Activated CD8-positive, alpha-beta memory T cell treated with anti-CD3 and anti-CD28 coated beads, Interleukin-2, amount 50 U/mL, for 4 hours (primary cell): ENCODE measurements at regions not wholly inside any gene's neighbourhood (a gene's known extent, or its start where the extent isn't known, plus 50 kb on each side); places are given as distances from the start of the nearest gene placed in this dataset.
"Not testable (repeated sequence)": the region's sequence is repeated elsewhere in the genome, so short reads cannot be mapped to it uniquely, and the experiment has no call there.

Experiments
- DNase-seq: peaks from one replicate; pipeline ENCODE4 v3.0.0-alpha.2; 2020

- DNase-seq = no peak
Observed at GRCh38 chr15:92705764-92706163, 50.2 kb upstream of the FAM174B start.

DNA sequence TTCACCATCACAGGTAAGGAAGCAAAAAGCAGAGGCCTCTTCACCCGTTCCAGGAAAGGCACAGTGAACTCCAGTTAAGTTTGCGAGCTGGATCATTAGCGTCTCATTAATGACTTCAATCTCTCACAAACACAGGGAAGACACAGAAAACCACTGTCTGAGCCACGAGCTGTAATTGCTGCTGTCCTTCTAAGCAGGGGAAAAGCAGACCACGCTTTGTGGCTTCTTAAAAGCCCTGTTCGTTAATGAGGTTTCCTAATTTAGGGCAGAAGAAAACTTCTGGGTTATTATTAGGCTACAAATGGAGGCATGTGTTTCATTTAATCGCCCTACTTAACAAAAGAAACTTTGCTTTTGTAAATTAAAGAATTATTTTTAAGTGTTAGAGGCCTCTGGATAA is 50.6 kb upstream of the FAM174B start:
- DNase-seq = no peak

DNA sequence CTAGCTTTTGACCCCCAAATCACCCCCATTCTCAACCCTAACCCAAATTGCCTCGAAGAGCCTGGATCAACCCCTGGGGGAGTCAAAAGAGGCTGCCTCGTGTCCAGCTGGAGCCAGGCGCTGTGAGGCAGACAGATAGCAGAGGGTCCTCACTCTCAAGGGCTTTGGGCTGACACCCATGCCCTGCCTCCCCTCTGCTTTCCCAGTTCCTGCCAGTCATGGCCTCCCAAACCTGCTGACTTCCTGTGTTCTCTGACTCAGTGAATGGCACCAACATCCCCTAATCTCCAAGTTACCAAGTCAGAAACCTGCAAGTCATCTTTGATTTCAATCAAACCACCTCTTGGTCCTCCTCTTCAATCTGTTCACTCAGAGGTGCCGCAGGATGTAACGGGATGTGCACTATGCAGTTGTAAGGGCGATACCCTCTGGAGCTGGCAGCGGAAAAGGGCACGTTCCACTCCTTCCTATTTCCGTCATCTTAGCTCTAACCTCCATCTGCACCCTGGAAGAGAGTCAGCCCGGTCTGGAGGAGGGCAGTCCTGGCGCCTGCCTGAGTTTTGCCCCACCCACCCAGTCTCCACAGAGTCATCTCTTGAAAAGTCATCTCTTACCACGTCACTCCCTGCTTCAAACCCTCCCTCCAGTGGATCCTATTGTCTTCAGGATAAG is 52.4 kb upstream of the FAM174B start:
- no peak for DNase-seq

GRCh38 chr15:92708635-92709034 is 53.1 kb upstream of the FAM174B start:
- no peak for DNase-seq

DNA sequence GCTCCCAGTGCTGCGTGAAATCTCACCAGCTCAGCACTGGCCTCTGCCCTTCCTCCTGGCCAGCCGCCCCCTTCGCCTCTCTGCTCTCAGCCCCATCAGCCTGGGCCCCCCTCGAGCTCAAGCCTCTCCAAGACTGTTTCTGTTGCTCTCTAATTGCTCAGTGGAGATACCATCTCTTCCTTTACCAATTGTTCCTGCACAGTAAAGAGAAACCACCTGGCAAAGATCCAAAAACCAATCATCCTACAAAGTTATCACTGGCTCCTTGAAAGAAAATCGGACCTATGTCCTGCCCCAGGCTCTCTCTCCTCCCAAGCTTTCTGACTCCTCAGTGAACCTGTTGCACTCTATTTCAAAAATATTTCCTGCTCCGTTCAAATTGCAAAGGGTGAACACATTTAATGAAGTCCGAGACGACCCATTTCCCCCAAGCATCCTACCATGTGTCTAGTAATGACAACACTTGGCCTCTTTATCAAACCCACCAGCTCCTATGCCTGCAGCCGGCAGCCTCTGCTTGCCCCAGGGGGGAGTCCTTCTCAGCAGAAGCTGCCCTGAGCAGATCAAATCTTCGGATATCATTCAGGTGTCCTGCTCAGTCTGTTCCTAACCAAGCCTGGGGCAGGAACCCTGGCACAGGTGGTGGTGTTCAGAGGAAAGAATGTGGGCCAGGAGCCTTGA is 53.7 kb upstream of the FAM174B start:
- DNase-seq = no peak

- no peak for DNase-seq
Observed at GRCh38 chr15:92711457-92711831, 55.9 kb upstream of the FAM174B start.

DNA sequence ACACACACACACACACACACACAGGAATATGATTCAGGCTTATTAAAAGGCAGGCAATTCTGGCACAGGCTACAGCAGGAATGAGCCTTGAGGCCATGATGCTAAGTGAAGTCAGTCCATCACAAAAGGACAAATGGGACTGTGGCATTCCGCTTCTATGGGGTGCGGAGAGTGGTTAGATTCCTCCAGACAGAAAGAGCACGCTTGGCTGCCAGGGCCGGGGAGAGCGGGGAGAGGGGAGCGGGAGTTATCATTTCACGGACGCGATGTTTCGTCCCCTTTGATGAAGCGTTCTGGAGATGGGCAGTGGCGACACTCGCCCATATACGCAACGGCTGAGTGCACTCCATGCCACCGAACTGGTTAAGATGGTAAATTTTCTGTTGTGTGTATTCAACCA is 58.5 kb upstream of the FAM174B start:
- no peak for DNase-seq

GRCh38 chr15:92714477-92715401 is 59.2 kb upstream of the FAM174B start:
- peak; percentile 76 for DNase-seq

- DNase-seq = no peak
Observed at GRCh38 chr15:92715758-92716157, 60.2 kb upstream of the FAM174B start.

- DNase-seq = no peak
Observed at GRCh38 chr15:92719021-92719420, 63.4 kb upstream of the FAM174B start.

- DNase-seq = no peak
Observed at GRCh38 chr15:92724144-92724543, 68.6 kb upstream of the FAM174B start.

- DNase-seq = no peak
Observed at GRCh38 chr15:92725171-92725570, 69.6 kb upstream of the FAM174B start.

GRCh38 chr15:92728266-92728665 is 72.7 kb upstream of the FAM174B start:
- DNase-seq = no peak

DNA sequence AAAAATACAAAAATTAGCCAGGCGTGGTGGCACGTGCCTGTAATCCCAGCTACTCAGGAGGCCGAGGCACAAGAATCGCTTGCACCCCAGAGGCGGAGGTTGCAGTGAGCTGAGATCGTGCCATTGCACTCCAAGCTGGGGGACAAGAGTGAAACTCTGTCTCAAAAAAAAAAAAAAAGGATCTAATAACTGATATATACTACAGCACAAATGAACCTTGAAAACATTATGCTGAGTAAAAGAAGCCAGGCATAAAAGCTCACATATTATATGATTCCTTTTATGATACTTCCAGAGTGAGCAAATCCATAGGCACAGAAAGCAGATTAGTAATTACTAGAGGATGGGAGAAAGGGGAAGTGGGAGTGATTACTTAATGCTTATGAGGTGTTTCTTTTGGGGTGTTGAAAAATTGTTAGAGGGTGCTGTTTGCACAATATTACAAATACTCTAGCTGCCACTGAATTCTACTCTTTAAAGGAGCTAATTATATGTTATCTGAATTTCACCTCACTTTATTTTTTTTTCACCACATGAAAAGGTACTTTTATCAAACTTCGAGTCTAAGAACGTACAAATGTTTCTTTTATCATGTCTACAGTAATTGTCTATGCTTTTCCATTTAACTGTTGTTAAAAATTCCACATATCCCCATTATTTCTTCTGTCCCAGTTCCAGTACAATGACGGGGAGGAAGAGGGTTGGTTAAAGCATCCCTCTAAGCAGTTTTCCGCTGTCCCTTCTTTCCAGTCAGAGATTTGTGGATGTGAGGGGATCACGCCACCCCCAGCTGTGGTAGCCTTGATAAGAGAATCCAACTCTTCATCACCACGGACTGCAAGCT is 77.7 kb upstream of the FAM174B start:
- DNase-seq = no peak

DNA sequence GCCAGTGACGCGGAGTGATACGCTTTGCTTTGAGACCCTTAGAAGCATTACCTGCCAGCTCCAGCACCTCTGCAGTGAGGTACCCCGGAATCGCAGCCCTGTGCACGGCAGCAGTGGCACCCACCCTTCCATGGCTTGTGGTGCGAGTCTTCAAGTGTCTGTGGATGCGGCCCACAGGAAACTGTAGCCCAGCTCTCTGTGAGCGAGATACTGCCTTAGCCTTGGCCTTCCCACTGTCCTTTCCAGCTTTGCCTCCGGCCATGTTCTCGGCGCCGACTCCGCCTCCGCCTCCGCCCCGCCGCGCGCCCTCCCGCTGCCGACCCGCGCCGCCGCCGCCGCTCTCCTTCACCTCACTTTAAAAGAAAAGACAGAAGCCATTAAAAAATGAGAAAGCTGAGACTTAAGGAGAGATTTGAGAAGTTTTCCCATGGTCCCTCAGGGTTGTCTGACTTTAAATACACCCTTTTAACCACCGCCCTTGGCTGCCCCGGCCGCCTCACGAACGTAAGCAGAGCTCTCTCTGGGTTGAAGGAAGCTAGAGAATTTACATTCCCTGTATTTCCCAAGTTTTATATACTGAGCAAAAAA is 78.5 kb upstream of the FAM174B start:
- DNase-seq = peak; percentile 26

DNA sequence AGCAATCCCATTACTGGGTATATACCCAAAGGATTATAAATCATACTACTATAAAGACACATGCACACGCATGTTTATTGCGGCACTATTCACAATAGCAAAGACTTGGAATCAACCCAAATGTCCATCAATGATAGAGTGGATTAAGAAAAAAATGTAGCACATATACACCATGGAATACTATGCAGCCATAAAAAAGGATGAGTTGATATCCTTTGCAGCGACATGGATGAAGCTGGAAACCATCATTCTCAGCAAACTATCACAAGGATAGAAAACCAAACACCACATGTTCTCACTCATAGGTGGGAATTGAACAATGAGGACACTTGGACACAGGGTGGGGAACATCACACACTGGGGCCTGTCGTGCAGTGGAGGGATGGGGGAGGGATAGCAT is 83.7 kb upstream of the FAM174B start:
- DNase-seq = not testable (repeated sequence)

DNA sequence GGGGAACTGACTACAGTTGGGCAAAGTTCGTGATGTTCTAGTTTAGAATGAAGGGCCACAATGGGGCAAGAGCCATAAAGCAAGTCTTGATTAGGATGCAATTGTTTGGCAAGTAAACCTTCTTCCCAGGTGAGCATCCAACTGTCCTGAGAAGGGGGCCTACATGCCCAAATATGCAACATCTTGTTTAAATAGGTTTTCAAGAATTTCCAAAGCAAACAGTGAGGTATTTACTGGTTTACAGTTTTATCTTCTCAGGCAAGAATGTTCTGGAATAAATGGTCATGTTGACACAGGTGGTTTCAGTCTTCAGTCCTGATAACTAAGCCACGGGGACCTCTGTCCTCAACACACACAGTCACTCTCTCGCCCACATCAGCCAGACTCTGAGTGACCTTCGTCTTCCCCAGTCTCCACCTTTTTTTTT is 90.3 kb upstream of the FAM174B start:
- DNase-seq = no peak

DNA sequence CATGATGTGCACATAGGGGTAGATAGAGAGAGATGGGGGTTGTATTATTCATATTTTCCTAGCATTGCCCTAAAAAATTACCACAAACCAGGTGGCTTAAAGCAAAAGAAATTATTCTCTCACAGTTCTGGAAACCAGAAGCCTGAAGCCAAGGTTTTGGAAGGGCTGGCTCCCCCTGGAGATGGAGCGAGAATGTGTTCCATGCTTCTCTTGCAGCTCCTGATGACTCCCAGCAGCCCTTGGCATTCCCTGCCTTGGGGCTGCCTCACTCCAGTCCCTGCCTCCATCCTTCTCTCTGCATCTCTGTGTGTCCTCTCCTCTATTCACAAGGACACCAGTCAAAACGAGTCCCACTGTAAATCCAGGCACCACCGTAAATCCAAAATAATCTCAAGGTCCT is 91.5 kb upstream of the FAM174B start:
- DNase-seq = no peak

GRCh38 chr15:92749216-92749615 is 93.6 kb upstream of the FAM174B start:
- no peak for DNase-seq

- no peak for DNase-seq
Observed at GRCh38 chr15:92749946-92750345, 94.4 kb upstream of the FAM174B start.

DNA sequence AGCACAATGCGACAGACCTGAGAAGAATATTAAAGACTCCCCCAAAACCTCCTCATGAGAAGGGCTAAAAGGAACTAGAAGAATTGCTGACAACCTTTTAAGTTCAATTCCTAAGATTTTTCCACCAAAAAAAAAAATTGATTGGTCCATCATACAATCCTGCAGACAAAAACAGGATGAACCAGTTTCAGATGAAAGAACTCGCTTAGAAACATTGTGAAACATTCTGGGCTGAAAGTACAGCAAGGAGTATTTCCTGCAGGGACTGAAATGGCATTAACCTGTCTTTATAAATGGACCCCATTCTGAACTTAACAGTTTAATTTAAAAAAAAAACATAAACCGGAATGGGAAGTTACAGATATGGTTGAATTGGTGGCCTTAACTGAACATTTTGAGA is 96.0 kb upstream of the FAM174B start:
- no peak for DNase-seq

DNA sequence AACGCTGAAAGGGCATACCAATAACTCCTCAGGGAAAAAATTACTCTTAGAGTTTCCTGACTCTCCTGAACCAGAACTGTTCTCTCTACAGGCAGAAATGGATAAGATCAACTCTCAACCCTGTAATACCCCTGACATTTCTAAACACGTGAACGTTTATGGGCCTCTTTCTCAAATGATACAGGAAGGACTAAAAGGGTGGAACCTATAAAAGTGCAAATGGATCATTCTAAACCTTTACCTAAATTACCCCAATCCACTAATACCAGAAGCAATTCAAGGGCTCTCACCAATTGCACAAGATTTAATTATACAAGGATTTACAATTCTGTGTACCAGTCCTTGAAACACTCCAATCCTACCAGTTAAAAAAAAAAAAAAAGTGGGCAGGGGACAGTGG is 98.0 kb upstream of the FAM174B start:
- DNase-seq = no peak
